ENCODE measurements at regions not wholly inside any gene's neighbourhood (a gene's known extent, or its start where the extent isn't known, plus 50 kb on each side); places are given as distances from the start of the nearest gene placed in this dataset.

DNA sequence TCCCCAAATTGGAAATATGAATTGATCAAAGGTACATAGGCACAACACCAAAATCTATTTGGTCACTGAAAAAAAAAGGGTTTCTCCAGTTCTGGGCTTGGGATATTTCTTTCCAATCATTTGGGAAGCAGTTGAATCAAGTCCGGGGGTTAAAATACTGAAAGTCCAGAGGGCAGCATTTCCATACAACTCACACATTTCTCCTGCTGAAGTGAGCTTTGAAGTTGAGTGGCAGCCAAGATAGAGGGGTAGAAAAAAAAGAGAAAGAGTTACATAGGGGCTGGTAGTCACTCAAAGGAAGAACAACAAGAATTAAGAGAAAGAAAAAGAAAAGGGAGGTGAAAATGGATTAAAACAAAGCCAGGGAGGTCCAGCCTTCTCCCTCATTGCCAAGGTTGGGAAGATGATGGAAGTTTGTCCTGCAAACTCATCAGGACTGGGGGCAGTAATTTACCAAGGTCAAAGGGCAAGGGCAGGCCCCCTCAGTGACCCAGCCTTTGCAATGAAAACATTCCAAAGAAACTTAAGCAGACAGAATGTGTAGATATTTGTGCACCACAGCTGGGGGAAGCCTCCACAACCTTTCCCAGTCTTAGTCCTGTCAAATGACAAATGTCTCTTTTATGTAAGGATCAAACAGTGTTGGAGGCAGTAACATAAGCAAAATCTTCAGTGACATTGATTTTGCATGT lies 525.3 kb upstream of the JARID2 start:
- Mint-ChIP-seq H3K27me3 (ENCODE audit: unreplicated experiment) (no peaks in the 10 kb centered on the region), H3K4me1 (ENCODE audit: low read depth, unreplicated experiment) (no peaks in the 10 kb centered on the region), H3K36me3 (ENCODE audit: unreplicated experiment) (no peaks in the 10 kb centered on the region), H3K27ac (ENCODE audit: unreplicated experiment) (no peak overlapping the region), H3K4me3 (ENCODE audit: unreplicated experiment) (no peak overlapping the region), H3K9me3 (ENCODE audit: unreplicated experiment) (peaks cover 2% of the 10 kb centered on the region)
- TF ChIP-seq, protein P1, sequence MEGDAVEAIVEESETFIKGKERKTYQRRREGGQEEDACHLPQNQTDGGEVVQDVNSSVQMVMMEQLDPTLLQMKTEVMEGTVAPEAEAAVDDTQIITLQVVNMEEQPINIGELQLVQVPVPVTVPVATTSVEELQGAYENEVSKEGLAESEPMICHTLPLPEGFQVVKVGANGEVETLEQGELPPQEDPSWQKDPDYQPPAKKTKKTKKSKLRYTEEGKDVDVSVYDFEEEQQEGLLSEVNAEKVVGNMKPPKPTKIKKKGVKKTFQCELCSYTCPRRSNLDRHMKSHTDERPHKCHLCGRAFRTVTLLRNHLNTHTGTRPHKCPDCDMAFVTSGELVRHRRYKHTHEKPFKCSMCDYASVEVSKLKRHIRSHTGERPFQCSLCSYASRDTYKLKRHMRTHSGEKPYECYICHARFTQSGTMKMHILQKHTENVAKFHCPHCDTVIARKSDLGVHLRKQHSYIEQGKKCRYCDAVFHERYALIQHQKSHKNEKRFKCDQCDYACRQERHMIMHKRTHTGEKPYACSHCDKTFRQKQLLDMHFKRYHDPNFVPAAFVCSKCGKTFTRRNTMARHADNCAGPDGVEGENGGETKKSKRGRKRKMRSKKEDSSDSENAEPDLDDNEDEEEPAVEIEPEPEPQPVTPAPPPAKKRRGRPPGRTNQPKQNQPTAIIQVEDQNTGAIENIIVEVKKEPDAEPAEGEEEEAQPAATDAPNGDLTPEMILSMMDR (IDR thresholded peaks at IDR 0.05; ENCODE audit: partially characterized antibody, unreplicated experiment), result no peak
- DNase-seq, result no peak

- Mint-ChIP-seq H3K27me3 (ENCODE audit: unreplicated experiment) (no peaks in the 10 kb centered on the region), H3K4me3 (ENCODE audit: unreplicated experiment) (no peak overlapping the region), H3K9me3 (ENCODE audit: unreplicated experiment) (peaks cover 2% of the 10 kb centered on the region), H3K4me1 (ENCODE audit: low read depth, unreplicated experiment) (no peaks in the 10 kb centered on the region), H3K27ac (ENCODE audit: unreplicated experiment) (no peak overlapping the region), H3K36me3 (ENCODE audit: unreplicated experiment) (no peaks in the 10 kb centered on the region)
- TF ChIP-seq, protein P1 (IDR thresholded peaks at IDR 0.05; ENCODE audit: partially characterized antibody, unreplicated experiment), result no peak
- DNase-seq, result no peak
Measured at GRCh38 chr6:14721103-14721758, 524.6 kb upstream of the JARID2 start.

GRCh38 chr6:14722001-14722562 lies 523.8 kb upstream of the JARID2 start:
- no peak for DNase-seq
- H3K36me3 Mint-ChIP-seq (ENCODE audit: unreplicated experiment), result no peaks in the 10 kb centered on the region
- H3K4me3 Mint-ChIP-seq (ENCODE audit: unreplicated experiment), result no peak overlapping the region
- TF ChIP-seq, protein P1 (IDR thresholded peaks at IDR 0.05; ENCODE audit: partially characterized antibody, unreplicated experiment), result no peak
- no peak overlapping the region for H3K27ac Mint-ChIP-seq (ENCODE audit: unreplicated experiment)
- H3K9me3 Mint-ChIP-seq (ENCODE audit: unreplicated experiment), result no peaks in the 10 kb centered on the region
- H3K4me1 Mint-ChIP-seq (ENCODE audit: low read depth, unreplicated experiment), result no peaks in the 10 kb centered on the region
- no peaks in the 10 kb centered on the region for H3K27me3 Mint-ChIP-seq (ENCODE audit: unreplicated experiment)

DNA sequence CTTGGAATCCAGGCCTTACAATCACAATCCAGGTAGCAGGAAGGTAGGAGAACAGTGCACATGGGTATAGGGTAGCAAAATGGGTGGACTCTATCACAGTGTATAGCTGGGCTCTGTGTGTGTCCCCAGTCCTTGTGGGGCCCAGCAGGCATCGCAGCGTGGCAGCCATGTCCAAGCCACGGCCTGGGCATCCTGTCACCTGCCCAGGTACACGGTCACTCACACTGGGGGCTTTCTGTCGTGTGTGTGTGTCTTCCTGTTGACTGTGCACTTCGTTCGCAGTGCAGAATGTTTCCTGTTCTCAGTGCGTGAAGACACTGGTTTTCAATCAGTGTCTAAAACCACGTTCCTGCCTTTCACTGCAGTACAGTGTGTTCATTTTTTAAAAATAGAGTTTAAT lies 523.2 kb upstream of the JARID2 start:
- H3K4me3 Mint-ChIP-seq (ENCODE audit: unreplicated experiment), result no peak overlapping the region
- peaks cover 1% of the 10 kb centered on the region for H3K4me1 Mint-ChIP-seq (ENCODE audit: low read depth, unreplicated experiment)
- no peaks in the 10 kb centered on the region for H3K9me3 Mint-ChIP-seq (ENCODE audit: unreplicated experiment)
- H3K36me3 Mint-ChIP-seq (ENCODE audit: unreplicated experiment), result peaks cover 2% of the 10 kb centered on the region
- DNase-seq, result no peak
- no peak overlapping the region for H3K27ac Mint-ChIP-seq (ENCODE audit: unreplicated experiment)
- TF ChIP-seq, protein P1 (IDR thresholded peaks at IDR 0.05; ENCODE audit: partially characterized antibody, unreplicated experiment), result no peak
- no peaks in the 10 kb centered on the region for H3K27me3 Mint-ChIP-seq (ENCODE audit: unreplicated experiment)

GRCh38 chr6:14723535-14724086 lies 522.3 kb upstream of the JARID2 start:
- Mint-ChIP-seq H3K36me3 (ENCODE audit: unreplicated experiment) (peaks cover 4% of the 10 kb centered on the region), H3K9me3 (ENCODE audit: unreplicated experiment) (no peaks in the 10 kb centered on the region), H3K4me1 (ENCODE audit: low read depth, unreplicated experiment) (peaks cover 4% of the 10 kb centered on the region), H3K27ac (ENCODE audit: unreplicated experiment) (no peak overlapping the region), H3K27me3 (ENCODE audit: unreplicated experiment) (no peaks in the 10 kb centered on the region), H3K4me3 (ENCODE audit: unreplicated experiment) (no peak overlapping the region)
- TF ChIP-seq, protein P1 (IDR thresholded peaks at IDR 0.05; ENCODE audit: partially characterized antibody, unreplicated experiment), result no peak
- DNase-seq, result no peak

All from glutamatergic neuron (in vitro differentiated cells).